ENCODE measurements at regions not wholly inside any gene's neighbourhood (a gene's known extent, or its start where the extent isn't known, plus 50 kb on each side); places are given as distances from the start of the nearest gene placed in this dataset.

GRCh38 chr1:30537279-30537678 is 186.1 kb downstream of the MATN1 start:
- H3K4me1 ChIP-seq = no peaks in the 10 kb centered on the region
- no peaks in the 10 kb centered on the region for H3K9me3 ChIP-seq
- no peak for ATAC-seq (ENCODE audit: low FRiP score in 2 of 2)
- H3K36me3 ChIP-seq = no peaks in the 10 kb centered on the region
- TF ChIP-seq POLR2AphosphoS5 (IDR thresholded peaks at IDR 0.05) = no peak
- TF ChIP-seq, protein P1, sequence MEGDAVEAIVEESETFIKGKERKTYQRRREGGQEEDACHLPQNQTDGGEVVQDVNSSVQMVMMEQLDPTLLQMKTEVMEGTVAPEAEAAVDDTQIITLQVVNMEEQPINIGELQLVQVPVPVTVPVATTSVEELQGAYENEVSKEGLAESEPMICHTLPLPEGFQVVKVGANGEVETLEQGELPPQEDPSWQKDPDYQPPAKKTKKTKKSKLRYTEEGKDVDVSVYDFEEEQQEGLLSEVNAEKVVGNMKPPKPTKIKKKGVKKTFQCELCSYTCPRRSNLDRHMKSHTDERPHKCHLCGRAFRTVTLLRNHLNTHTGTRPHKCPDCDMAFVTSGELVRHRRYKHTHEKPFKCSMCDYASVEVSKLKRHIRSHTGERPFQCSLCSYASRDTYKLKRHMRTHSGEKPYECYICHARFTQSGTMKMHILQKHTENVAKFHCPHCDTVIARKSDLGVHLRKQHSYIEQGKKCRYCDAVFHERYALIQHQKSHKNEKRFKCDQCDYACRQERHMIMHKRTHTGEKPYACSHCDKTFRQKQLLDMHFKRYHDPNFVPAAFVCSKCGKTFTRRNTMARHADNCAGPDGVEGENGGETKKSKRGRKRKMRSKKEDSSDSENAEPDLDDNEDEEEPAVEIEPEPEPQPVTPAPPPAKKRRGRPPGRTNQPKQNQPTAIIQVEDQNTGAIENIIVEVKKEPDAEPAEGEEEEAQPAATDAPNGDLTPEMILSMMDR (IDR thresholded peaks at IDR 0.05) = no peak
- no peak for TF ChIP-seq EP300 (IDR thresholded peaks at IDR 0.05)
- no peak overlapping the region for H3K27ac ChIP-seq
- no peaks in the 10 kb centered on the region for H3K27me3 ChIP-seq
- H3K4me3 ChIP-seq = no peak overlapping the region
- WGBS, 2 donors = 55 to 74% methylated on average over 2 to 3 of the region's 3 CpGs
- no peak for DNase-seq

- Histone ChIP-seq H3K27me3 (no peaks in the 10 kb centered on the region), H3K9me3 (no peaks in the 10 kb centered on the region), H3K4me3 (no peak overlapping the region), H3K36me3 (no peaks in the 10 kb centered on the region), H3K27ac (no peak overlapping the region), H3K4me1 (no peaks in the 10 kb centered on the region)
- no peak for ATAC-seq (ENCODE audit: low FRiP score in 2 of 2)
- TF ChIP-seq POLR2AphosphoS5 (IDR thresholded peaks at IDR 0.05) (no peak), EP300 (IDR thresholded peaks at IDR 0.05) (no peak), POLR2A (IDR thresholded peaks at IDR 0.05) (no peak)
- TF ChIP-seq, protein P1 (IDR thresholded peaks at IDR 0.05) = no peak
- 78 to 100% methylated on average over 5 to 9 of the region's 9 CpGs for WGBS, 2 donors
- DNase-seq = no peak
These were observed 186.9 kb downstream of the MATN1 start for GRCh38 chr1:30536530-30536929.

GRCh38 chr1:30535595-30536325 is 187.6 kb downstream of the MATN1 start:
- Histone ChIP-seq H3K9me3 (no peaks in the 10 kb centered on the region), H3K27me3 (no peaks in the 10 kb centered on the region), H3K4me3 (no peak overlapping the region), H3K27ac (no peak overlapping the region), H3K4me1 (no peaks in the 10 kb centered on the region), H3K36me3 (no peaks in the 10 kb centered on the region)
- 46 to 54% methylated on average over 6 of the region's 6 CpGs for WGBS, 2 donors
- ATAC-seq (ENCODE audit: low FRiP score in 2 of 2) (no peak), DNase-seq (no peak)
- no peak for TF ChIP-seq EP300 (IDR thresholded peaks at IDR 0.05)
- TF ChIP-seq, protein P1 (IDR thresholded peaks at IDR 0.05) = no peak
- TF ChIP-seq POLR2AphosphoS5 (IDR thresholded peaks at IDR 0.05) = no peak
- no peak for TF ChIP-seq POLR2A (IDR thresholded peaks at IDR 0.05)

DNA sequence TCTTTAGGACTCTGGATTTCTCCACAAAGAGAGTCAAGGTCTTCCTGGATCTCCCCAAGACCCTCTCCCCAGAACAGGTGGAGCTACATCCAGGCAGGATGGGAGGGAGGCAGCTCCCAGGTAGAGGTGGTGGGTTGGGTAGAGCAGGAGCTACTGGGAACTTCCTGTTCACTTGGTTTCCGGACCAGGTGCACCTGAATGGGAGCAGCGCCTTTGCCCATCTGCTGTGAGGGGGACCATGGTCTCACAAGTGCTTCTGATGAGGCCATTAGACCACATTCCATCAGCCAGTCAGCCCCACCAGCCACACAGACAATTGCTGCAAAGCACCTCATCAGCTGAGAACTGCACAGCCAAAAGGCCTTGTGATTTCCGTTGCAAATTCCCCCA is 188.8 kb downstream of the MATN1 start:
- no peaks in the 10 kb centered on the region for H3K4me1 ChIP-seq
- no peak overlapping the region for H3K27ac ChIP-seq
- no peak for ATAC-seq (ENCODE audit: low FRiP score in 2 of 2)
- TF ChIP-seq POLR2AphosphoS5 (IDR thresholded peaks at IDR 0.05) (no peak), POLR2A (IDR thresholded peaks at IDR 0.05) (no peak)
- no peaks in the 10 kb centered on the region for H3K36me3 ChIP-seq
- DNase-seq = no peak
- H3K4me3 ChIP-seq = no peak overlapping the region
- 51% methylated on average over 3 of the region's 3 CpGs; no CpG with 5 or more reads in 1 of the 2 donors for WGBS, 2 donors
- no peaks in the 10 kb centered on the region for H3K9me3 ChIP-seq
- no peaks in the 10 kb centered on the region for H3K27me3 ChIP-seq

DNA sequence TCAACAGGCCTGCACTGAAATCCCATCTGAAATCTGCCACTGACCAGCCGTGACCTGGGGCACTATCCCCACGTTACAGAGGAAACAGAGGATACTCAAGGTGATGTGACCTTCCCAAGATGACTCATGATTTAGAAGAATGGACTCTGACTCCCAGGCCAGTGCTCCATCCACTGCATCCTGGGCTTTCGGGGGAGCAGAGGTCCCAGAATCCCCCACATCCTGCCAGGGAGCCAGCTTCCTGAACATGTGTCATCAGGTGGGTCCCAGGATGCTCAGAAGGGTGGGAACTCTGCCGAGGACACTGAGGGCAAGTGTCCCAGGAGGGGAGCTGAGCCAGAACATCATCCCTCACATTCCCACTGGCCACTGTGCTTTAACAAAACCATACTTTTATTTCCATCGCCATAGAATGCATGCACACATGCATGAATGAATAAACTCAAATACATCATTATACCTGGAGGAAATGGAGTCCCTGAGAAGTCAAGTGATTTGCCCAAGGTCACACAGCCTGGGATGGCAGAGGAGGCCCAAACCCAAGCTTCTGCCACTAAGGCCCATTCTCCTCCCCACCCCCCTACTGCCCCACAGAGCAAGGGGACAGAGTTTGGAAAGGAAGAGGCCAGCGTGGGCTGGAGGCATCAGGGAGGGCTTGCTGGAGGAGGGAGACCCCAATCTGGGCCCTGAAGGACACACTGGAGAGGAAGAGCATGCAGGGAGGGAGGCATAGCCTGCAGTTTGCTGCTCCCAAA is 189.4 kb downstream of the MATN1 start:
- Histone ChIP-seq H3K27me3 (no peaks in the 10 kb centered on the region), H3K4me1 (no peaks in the 10 kb centered on the region), H3K4me3 (no peak overlapping the region), H3K9me3 (no peaks in the 10 kb centered on the region), H3K27ac (no peak overlapping the region), H3K36me3 (no peaks in the 10 kb centered on the region)
- ATAC-seq (ENCODE audit: low FRiP score in 2 of 2) (no peak), DNase-seq (no peak)
- TF ChIP-seq EP300 (IDR thresholded peaks at IDR 0.05) (no peak), POLR2AphosphoS5 (IDR thresholded peaks at IDR 0.05) (no peak), POLR2A (IDR thresholded peaks at IDR 0.05) (no peak)
- TF ChIP-seq, protein P1 (IDR thresholded peaks at IDR 0.05) = no peak
- 65 to 72% methylated on average over 5 to 6 of the region's 6 CpGs for WGBS, 2 donors

Measured in upper lobe of left lung (tissue), 6 donors.